HEK293 (cell line): ENCODE measurements at regions not wholly inside any gene's neighbourhood (a gene's known extent, or its start where the extent isn't known, plus 50 kb on each side); places are given as distances from the start of the nearest gene placed in this dataset.

Experiments used
- ZNF19 ChIP-seq: fragments of 450-650 bp; formaldehyde crosslinking; IDR thresholded peaks from 2 replicates; pipeline ENCODE4; 2016; ENCODE audit warnings: missing biosample characterization, missing genetic modification characterization, low read depth
- ZNF274 ChIP-seq, 2 experiments: fragments of 200-500 bp in 1 of 2; fragments of 450-650 bp in 1 of 2; sonication (Bioruptor generic) in 1 of 2; formaldehyde crosslinking in 1 of 2; IDR thresholded peaks; 2 replicates each; pipeline versions ENCODE4 v1.5.1 to v1.6.1; 2014 to 2016; ENCODE audit warnings: borderline replicate concordance in 1 of 2, inconsistent platforms in 1 of 2, low read length in 1 of 2, missing biosample characterization in 1 of 2, missing genetic modification characterization in 1 of 2
- ZNF350 ChIP-seq: fragments of 450-650 bp; formaldehyde crosslinking; IDR thresholded peaks from 2 replicates; pipeline ENCODE4 v1.5.0; 2017; ENCODE audit warnings: missing biosample characterization, mild to moderate bottlenecking, missing genetic modification characterization
- ZNF585B ChIP-seq: fragments of 450-650 bp; formaldehyde crosslinking; IDR thresholded peaks from 2 replicates; pipeline ENCODE4 v1.5.1; 2016; ENCODE audit warnings: missing biosample characterization, missing genetic modification characterization
- TF ChIP-seq, protein P1 (sequence below): fragments of 450-650 bp; formaldehyde crosslinking; IDR thresholded peaks from 2 replicates; pipeline ENCODE4 v1.5.1; 2016; ENCODE audit warnings: missing biosample characterization, missing genetic modification characterization

DNA sequence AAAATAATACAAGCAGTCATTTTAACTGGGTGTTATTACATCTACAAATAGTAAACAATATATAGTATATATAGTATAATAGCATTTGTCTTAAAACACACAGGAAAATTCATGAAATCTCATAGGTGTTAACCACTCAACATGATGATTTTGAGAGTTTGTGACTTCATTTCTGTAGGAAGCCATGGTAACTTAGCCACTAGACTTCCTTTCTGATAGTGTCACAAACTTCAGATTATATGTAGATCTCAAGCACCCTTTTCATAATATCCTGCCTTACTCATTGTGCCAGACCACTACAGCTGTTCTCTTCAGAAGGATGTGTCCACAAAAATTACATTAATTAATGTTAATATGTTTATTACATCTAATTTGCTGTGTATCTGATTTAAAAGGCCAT is 1250.6 kb downstream of the ADGRL3 start:
- TF ChIP-seq ZNF350 (tag by site-specific recombination) (no peak), ZNF19 (no peak), ZNF585B (no peak), ZNF274 (IDR thresholded peaks at IDR 0.05; ENCODE audit: low read length) (no peak), ZNF274 (tag by site-specific recombination; IDR thresholded peaks at IDR 0.05; ENCODE audit: borderline replicate concordance) (no peak)
- TF ChIP-seq, protein P1, sequence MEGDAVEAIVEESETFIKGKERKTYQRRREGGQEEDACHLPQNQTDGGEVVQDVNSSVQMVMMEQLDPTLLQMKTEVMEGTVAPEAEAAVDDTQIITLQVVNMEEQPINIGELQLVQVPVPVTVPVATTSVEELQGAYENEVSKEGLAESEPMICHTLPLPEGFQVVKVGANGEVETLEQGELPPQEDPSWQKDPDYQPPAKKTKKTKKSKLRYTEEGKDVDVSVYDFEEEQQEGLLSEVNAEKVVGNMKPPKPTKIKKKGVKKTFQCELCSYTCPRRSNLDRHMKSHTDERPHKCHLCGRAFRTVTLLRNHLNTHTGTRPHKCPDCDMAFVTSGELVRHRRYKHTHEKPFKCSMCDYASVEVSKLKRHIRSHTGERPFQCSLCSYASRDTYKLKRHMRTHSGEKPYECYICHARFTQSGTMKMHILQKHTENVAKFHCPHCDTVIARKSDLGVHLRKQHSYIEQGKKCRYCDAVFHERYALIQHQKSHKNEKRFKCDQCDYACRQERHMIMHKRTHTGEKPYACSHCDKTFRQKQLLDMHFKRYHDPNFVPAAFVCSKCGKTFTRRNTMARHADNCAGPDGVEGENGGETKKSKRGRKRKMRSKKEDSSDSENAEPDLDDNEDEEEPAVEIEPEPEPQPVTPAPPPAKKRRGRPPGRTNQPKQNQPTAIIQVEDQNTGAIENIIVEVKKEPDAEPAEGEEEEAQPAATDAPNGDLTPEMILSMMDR, result no peak
